SK-N-SH treated with all-trans-retinoic acid at 6 μM for 48 hours (cell line): ENCODE measurements at regions not wholly inside any gene's neighbourhood (a gene's known extent, or its start where the extent isn't known, plus 50 kb on each side); places are given as distances from the start of the nearest gene placed in this dataset.

Experiments used
- CSDC2 ChIP-seq: fragments of 250-450 bp; sonication (Bioruptor Pico); IDR thresholded peaks from 2 replicates; pipeline ENCODE4 v1.5.0; 2020; ENCODE audit warnings: mild to moderate bottlenecking, moderate library complexity
- ISL1 ChIP-seq: fragments of 250-450 bp; sonication (Bioruptor Pico); IDR thresholded peaks from 2 replicates; pipeline ENCODE4 v2.1.2; 2022; ENCODE audit warnings: mild to moderate bottlenecking, moderate library complexity
- OSR1 ChIP-seq: fragments of 250-450 bp; sonication (Bioruptor Pico); IDR thresholded peaks from 2 replicates; pipeline ENCODE4 v1.8.0; 2022; ENCODE audit warnings: moderate library complexity, mild to moderate bottlenecking, inconsistent platforms
- PATZ1 ChIP-seq: fragments of 250-450 bp; sonication (Bioruptor Pico); IDR thresholded peaks from 2 replicates; pipeline ENCODE4 v1.8.0; 2020; ENCODE audit warnings: mild to moderate bottlenecking, moderate library complexity, borderline replicate concordance
- RARB ChIP-seq: fragments of 250-450 bp; sonication (Bioruptor Pico); IDR thresholded peaks from 2 replicates; pipeline ENCODE4 v1.8.0; 2021; ENCODE audit warnings: mild to moderate bottlenecking, moderate library complexity
- TOX ChIP-seq: fragments of 250-450 bp; sonication (Bioruptor Pico); IDR thresholded peaks from 2 replicates; pipeline ENCODE4 v1.8.0; 2021; ENCODE audit warnings: mild to moderate bottlenecking, moderate library complexity, borderline replicate concordance
- ZFP3 ChIP-seq: fragments of 250-450 bp; sonication (Bioruptor Pico); IDR thresholded peaks from 2 replicates; pipeline ENCODE4 v1.5.0; 2020; ENCODE audit warnings: mild to moderate bottlenecking, moderate library complexity
- ZNF565 ChIP-seq: fragments of 450-650 bp; formaldehyde crosslinking; conservative IDR thresholded peaks from 2 replicates; pipeline ENCODE4 v1.5.0; 2020; ENCODE audit warnings: low read depth, mild to moderate bottlenecking, moderate library complexity
- ZNF8 ChIP-seq: fragments of 450-650 bp; formaldehyde crosslinking; IDR thresholded peaks from 2 replicates; pipeline ENCODE4 v1.5.0; 2020; ENCODE audit warnings: mild to moderate bottlenecking, moderate library complexity

GRCh38 chr9:121597698-121598166 is 53.7 kb upstream of the DAB2IP start:
- no peak for TF ChIP-seq PATZ1 (CRISPR knock-in tag)
- no peak for TF ChIP-seq ZFP3
- TF ChIP-seq RARB (CRISPR knock-in tag), result no peak
- no peak for TF ChIP-seq ZNF565 (CRISPR knock-in tag)
- no peak for TF ChIP-seq TOX (CRISPR knock-in tag)
- TF ChIP-seq ISL1 (CRISPR knock-in tag), result no peak
- no peak for TF ChIP-seq CSDC2
- TF ChIP-seq OSR1, result no peak
- no peak for TF ChIP-seq ZNF8
